ENCODE measurements at regions not wholly inside any gene's neighbourhood (a gene's known extent, or its start where the extent isn't known, plus 50 kb on each side); places are given as distances from the start of the nearest gene placed in this dataset.

GRCh38 chr6:83792846-83793245 is 60.3 kb upstream of the RIPPLY2 start:
- CTCF ChIA-PET: no interaction called here
- Mint-ChIP-seq H3K9me3 (ENCODE audit: low read depth, unreplicated experiment) (no peaks in the 10 kb centered on the region), H3K27me3 (ENCODE audit: unreplicated experiment) (no peaks in the 10 kb centered on the region), H3K4me3 (ENCODE audit: low read depth, unreplicated experiment) (no peak overlapping the region), H3K36me3 (ENCODE audit: insufficient read depth, unreplicated experiment) (no peaks in the 10 kb centered on the region), H3K4me1 (ENCODE audit: low read depth, unreplicated experiment) (no peaks in the 10 kb centered on the region), H3K27ac (ENCODE audit: unreplicated experiment) (no peak overlapping the region)
- BruUV-seq (replicated peaks): no TSS peak
- TF ChIP-seq CTCF (IDR thresholded peaks at IDR 0.05; ENCODE audit: unreplicated experiment): no peak
- no peak for DNase-seq
- intact Hi-C loops (cut with micrococcal nuclease; ENCODE audit: unreplicated experiment): no loop called here

- no peaks in the 10 kb centered on the region for H3K36me3 Mint-ChIP-seq (ENCODE audit: insufficient read depth, unreplicated experiment)
- no peak overlapping the region for H3K4me3 Mint-ChIP-seq (ENCODE audit: low read depth, unreplicated experiment)
- intact Hi-C loops (cut with micrococcal nuclease; ENCODE audit: unreplicated experiment): no loop called here
- H3K9me3 Mint-ChIP-seq (ENCODE audit: low read depth, unreplicated experiment): no peaks in the 10 kb centered on the region
- no peaks in the 10 kb centered on the region for H3K4me1 Mint-ChIP-seq (ENCODE audit: low read depth, unreplicated experiment)
- DNase-seq: no peak
- no peak for TF ChIP-seq CTCF (IDR thresholded peaks at IDR 0.05; ENCODE audit: unreplicated experiment)
- CTCF ChIA-PET: no interaction called here
- no TSS peak for BruUV-seq (replicated peaks)
- H3K27me3 Mint-ChIP-seq (ENCODE audit: unreplicated experiment): no peaks in the 10 kb centered on the region
- no peak overlapping the region for H3K27ac Mint-ChIP-seq (ENCODE audit: unreplicated experiment)
These were observed 71.7 kb upstream of the RIPPLY2 start for GRCh38 chr6:83781506-83781905.

- no peak for TF ChIP-seq CTCF (IDR thresholded peaks at IDR 0.05; ENCODE audit: unreplicated experiment)
- no peaks in the 10 kb centered on the region for H3K4me1 Mint-ChIP-seq (ENCODE audit: low read depth, unreplicated experiment)
- H3K4me3 Mint-ChIP-seq (ENCODE audit: low read depth, unreplicated experiment): no peak overlapping the region
- H3K27me3 Mint-ChIP-seq (ENCODE audit: unreplicated experiment): no peaks in the 10 kb centered on the region
- H3K27ac Mint-ChIP-seq (ENCODE audit: unreplicated experiment): no peak overlapping the region
- CTCF ChIA-PET: no interaction called here
- BruUV-seq (replicated peaks): no TSS peak
- intact Hi-C loops (cut with micrococcal nuclease; ENCODE audit: unreplicated experiment): no loop called here
- no peaks in the 10 kb centered on the region for H3K9me3 Mint-ChIP-seq (ENCODE audit: low read depth, unreplicated experiment)
- H3K36me3 Mint-ChIP-seq (ENCODE audit: insufficient read depth, unreplicated experiment): no peaks in the 10 kb centered on the region
- DNase-seq: no peak
These were observed 62.0 kb upstream of the SNAP91 start for GRCh38 chr6:83770910-83771309.

GRCh38 chr6:83769413-83769812 is 60.5 kb upstream of the SNAP91 start:
- Mint-ChIP-seq H3K36me3 (ENCODE audit: insufficient read depth, unreplicated experiment) (no peaks in the 10 kb centered on the region), H3K4me1 (ENCODE audit: low read depth, unreplicated experiment) (no peaks in the 10 kb centered on the region), H3K9me3 (ENCODE audit: low read depth, unreplicated experiment) (no peaks in the 10 kb centered on the region), H3K27ac (ENCODE audit: unreplicated experiment) (no peak overlapping the region), H3K4me3 (ENCODE audit: low read depth, unreplicated experiment) (no peak overlapping the region), H3K27me3 (ENCODE audit: unreplicated experiment) (no peaks in the 10 kb centered on the region)
- no TSS peak for BruUV-seq (replicated peaks)
- CTCF ChIA-PET: no interaction called here
- TF ChIP-seq CTCF (IDR thresholded peaks at IDR 0.05; ENCODE audit: unreplicated experiment): no peak
- DNase-seq: no peak
- intact Hi-C loops (cut with micrococcal nuclease; ENCODE audit: unreplicated experiment): no loop called here

- DNase-seq: no peak
- Mint-ChIP-seq H3K36me3 (ENCODE audit: insufficient read depth, unreplicated experiment) (no peaks in the 10 kb centered on the region), H3K4me1 (ENCODE audit: low read depth, unreplicated experiment) (no peaks in the 10 kb centered on the region), H3K4me3 (ENCODE audit: low read depth, unreplicated experiment) (no peak overlapping the region), H3K27me3 (ENCODE audit: unreplicated experiment) (no peaks in the 10 kb centered on the region), H3K9me3 (ENCODE audit: low read depth, unreplicated experiment) (no peaks in the 10 kb centered on the region), H3K27ac (ENCODE audit: unreplicated experiment) (no peak overlapping the region)
- no TSS peak for BruUV-seq (replicated peaks)
- intact Hi-C loops (cut with micrococcal nuclease; ENCODE audit: unreplicated experiment): no loop called here
- no peak for TF ChIP-seq CTCF (IDR thresholded peaks at IDR 0.05; ENCODE audit: unreplicated experiment)
- CTCF ChIA-PET: interaction anchor here (0.6 kb wide), 1 partner anchor 47 kb away, joined by 3 read pairs; no protein-coding TSS in a partner anchor
These were observed 58.1 kb upstream of the SNAP91 start for GRCh38 chr6:83767033-83767432.

Measured in Calu3 (cell line).